ENCODE measurements at regions not wholly inside any gene's neighbourhood (a gene's known extent, or its start where the extent isn't known, plus 50 kb on each side); places are given as distances from the start of the nearest gene placed in this dataset.

GRCh38 chr15:66941791-66942190, 123.6 kb upstream of the SMAD3 start:
- no peak for DNase-seq (ENCODE audit: low read depth in 2 of 3, low spot score in 2 of 3)

GRCh38 chr15:66942649-66943390, 122.6 kb upstream of the SMAD3 start:
- DNase-seq (ENCODE audit: low read depth in 2 of 3, low spot score in 2 of 3) = no peak

- DNase-seq (ENCODE audit: low read depth in 2 of 3, low spot score in 2 of 3) = no peak
These were observed 121.8 kb upstream of the SMAD3 start for GRCh38 chr15:66943456-66944095.

GRCh38 chr15:66944121-66944520, 121.3 kb upstream of the SMAD3 start:
- DNase-seq (ENCODE audit: low read depth in 2 of 3, low spot score in 2 of 3) = no peak

GRCh38 chr15:66945286-66945685, 120.1 kb upstream of the SMAD3 start:
- no peak for DNase-seq (ENCODE audit: low read depth in 2 of 3, low spot score in 2 of 3)

GRCh38 chr15:66945842-66946241, 119.6 kb upstream of the SMAD3 start:
- no peak for DNase-seq (ENCODE audit: low read depth in 2 of 3, low spot score in 2 of 3)

- peak; percentile 68 to 88 (median 73) for DNase-seq (ENCODE audit: low read depth in 2 of 3, low spot score in 2 of 3)
These were observed 118.7 kb upstream of the SMAD3 start for GRCh38 chr15:66946578-66947164.

GRCh38 chr15:66947471-66947870, 117.9 kb upstream of the SMAD3 start:
- DNase-seq (ENCODE audit: low read depth in 2 of 3, low spot score in 2 of 3) = no peak

- peak in 1 of 3 donors; percentile 18 for DNase-seq (ENCODE audit: low read depth in 2 of 3, low spot score in 2 of 3)
These were observed 117.1 kb upstream of the SMAD3 start for GRCh38 chr15:66948294-66948693.

- no peak for DNase-seq (ENCODE audit: low read depth in 2 of 3, low spot score in 2 of 3)
These were observed 115.3 kb upstream of the SMAD3 start for GRCh38 chr15:66950114-66950513.

GRCh38 chr15:66951531-66952320, 113.7 kb upstream of the SMAD3 start:
- DNase-seq (ENCODE audit: low read depth in 2 of 3, low spot score in 2 of 3) = no peak

GRCh38 chr15:66952756-66953522, 112.5 kb upstream of the SMAD3 start:
- DNase-seq (ENCODE audit: low read depth in 2 of 3, low spot score in 2 of 3) = no peak

- no peak for DNase-seq (ENCODE audit: low read depth in 2 of 3, low spot score in 2 of 3)
These were observed 111.7 kb upstream of the SMAD3 start for GRCh38 chr15:66953523-66954229.

GRCh38 chr15:66954601-66955000, 110.8 kb upstream of the SMAD3 start:
- DNase-seq (ENCODE audit: low read depth in 2 of 3, low spot score in 2 of 3) = no peak

GRCh38 chr15:66955001-66955516, 110.3 kb upstream of the SMAD3 start:
- no peak for DNase-seq (ENCODE audit: low read depth in 2 of 3, low spot score in 2 of 3)

GRCh38 chr15:66955871-66956585, 109.4 kb upstream of the SMAD3 start:
- no peak for DNase-seq (ENCODE audit: low read depth in 2 of 3, low spot score in 2 of 3)

- DNase-seq (ENCODE audit: low read depth in 2 of 3, low spot score in 2 of 3) = no peak
These were observed 108.6 kb upstream of the SMAD3 start for GRCh38 chr15:66956672-66957430.

- peak in 1 of 3 donors; percentile 55 for DNase-seq (ENCODE audit: low read depth in 2 of 3, low spot score in 2 of 3)
These were observed 108.0 kb upstream of the SMAD3 start for GRCh38 chr15:66957431-66957720.

Data from hematopoietic multipotent progenitor cell (in vitro differentiated cells).